ENCODE measurements at regions not wholly inside any gene's neighbourhood (a gene's known extent, or its start where the extent isn't known, plus 50 kb on each side); places are given as distances from the start of the nearest gene placed in this dataset.

DNA sequence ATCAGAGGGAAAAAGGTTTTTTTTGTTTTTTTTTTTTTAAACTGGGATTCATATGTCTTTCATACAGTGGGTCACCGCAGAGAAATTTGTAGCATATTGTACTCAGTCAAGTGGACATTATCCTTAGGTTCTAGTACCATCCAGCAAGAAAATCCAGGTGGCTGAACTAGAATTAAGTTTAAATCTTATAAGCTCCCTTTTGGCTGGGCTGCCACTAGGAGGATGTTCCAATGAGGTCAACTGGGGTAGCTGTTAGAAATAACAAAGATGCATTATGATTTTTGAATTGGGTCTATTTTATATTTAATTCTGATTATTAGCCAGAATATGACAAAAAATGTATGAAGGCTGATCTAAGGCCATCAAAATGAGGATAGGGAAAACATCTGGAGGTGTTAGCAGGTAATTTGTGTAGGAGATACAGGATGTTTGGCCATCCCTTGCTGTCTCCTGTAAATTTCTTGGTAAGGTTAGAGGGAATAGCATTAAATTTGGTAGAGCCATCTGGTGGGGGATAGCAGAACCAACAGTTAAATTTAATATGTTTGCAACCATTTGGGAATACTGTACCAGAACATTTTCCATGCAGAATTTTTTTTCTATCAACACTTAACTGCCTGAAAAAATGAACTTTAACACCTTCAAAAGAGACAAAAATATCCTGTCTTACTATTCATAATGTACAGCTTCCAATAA is 568.5 kb upstream of the B3GALT2 start:
- no peak for DNase-seq (ENCODE audit: extremely low read depth, low read depth)
- TF ChIP-seq, protein P1, sequence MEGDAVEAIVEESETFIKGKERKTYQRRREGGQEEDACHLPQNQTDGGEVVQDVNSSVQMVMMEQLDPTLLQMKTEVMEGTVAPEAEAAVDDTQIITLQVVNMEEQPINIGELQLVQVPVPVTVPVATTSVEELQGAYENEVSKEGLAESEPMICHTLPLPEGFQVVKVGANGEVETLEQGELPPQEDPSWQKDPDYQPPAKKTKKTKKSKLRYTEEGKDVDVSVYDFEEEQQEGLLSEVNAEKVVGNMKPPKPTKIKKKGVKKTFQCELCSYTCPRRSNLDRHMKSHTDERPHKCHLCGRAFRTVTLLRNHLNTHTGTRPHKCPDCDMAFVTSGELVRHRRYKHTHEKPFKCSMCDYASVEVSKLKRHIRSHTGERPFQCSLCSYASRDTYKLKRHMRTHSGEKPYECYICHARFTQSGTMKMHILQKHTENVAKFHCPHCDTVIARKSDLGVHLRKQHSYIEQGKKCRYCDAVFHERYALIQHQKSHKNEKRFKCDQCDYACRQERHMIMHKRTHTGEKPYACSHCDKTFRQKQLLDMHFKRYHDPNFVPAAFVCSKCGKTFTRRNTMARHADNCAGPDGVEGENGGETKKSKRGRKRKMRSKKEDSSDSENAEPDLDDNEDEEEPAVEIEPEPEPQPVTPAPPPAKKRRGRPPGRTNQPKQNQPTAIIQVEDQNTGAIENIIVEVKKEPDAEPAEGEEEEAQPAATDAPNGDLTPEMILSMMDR (IDR thresholded peaks at IDR 0.05; ENCODE audit: low read depth, low read length), result no peak

DNA sequence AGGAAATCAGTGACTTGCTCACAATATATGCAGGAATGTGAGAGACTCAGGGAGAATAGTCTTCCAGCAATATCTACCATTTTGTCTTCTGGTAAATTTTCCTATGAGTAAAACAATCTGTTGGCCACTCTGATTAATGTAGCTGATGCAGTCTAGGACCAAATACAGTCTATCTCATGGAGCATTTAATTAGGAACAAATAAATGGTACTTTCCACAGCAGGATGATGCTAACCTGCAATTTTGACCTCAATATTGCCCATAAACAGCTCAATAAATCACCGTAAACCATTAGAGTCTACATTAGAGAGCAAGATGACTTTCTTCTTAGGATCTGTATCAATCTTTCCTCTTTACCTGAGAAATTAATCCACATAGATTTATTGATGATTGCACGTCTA is 567.7 kb upstream of the B3GALT2 start:
- DNase-seq (ENCODE audit: extremely low read depth, low read depth), result no peak
- TF ChIP-seq, protein P1 (IDR thresholded peaks at IDR 0.05; ENCODE audit: low read depth, low read length), result no peak

DNA sequence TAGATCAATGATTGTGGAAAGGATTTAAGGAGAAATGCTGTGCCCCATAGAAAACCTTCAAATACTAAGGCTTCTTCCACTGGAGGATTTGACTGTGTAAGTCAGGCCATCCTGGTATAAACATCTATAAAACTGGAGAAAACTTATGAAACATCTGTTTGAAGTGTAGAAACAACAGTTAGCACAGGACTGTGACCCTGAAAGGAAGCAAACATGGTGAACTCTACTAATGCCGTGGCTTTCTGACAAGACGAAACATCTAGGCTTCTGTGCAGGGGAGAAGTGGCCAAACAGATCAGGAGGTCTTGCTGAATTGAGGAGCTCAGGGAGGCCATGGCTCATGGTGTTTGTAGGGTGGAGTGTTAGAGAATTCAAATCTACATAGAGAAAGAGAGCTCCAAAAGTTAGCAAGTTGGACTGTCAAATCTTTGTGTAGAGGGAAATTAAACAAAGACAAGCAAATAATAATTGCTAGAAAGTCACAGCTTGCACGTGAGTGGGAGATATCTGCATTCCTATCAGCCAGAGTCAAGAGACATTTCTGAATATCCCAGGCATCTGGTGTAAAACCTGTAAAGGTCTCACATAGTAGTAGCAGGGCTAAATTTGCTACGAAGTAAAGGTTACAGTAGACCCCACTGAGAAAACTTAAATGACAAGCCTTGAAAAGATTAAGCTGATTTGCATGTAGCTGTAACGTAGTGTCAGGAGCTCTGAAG is 566.8 kb upstream of the B3GALT2 start:
- no peak for DNase-seq (ENCODE audit: extremely low read depth, low read depth)
- TF ChIP-seq, protein P1 (IDR thresholded peaks at IDR 0.05; ENCODE audit: low read depth, low read length), result no peak

DNA sequence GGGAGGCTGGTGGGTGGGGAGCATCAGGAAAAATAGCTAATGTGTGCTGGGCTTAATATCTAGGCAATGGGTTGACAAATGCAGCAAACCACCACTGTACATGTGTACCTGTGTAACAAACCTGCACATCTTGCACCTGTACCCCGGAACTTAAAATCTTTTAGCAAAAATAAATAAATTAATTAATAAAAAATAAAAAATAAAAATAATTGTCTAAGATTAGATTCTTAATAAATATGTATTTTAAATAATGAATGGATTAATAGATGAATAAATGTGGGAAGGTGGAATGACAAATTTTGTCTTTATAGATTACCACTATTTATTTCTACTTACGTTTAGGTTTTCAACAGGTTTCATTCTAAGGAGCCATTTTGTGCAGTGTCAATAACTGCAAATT is 563.5 kb upstream of the B3GALT2 start:
- TF ChIP-seq, protein P1 (IDR thresholded peaks at IDR 0.05; ENCODE audit: low read depth, low read length), result no peak
- no peak for DNase-seq (ENCODE audit: extremely low read depth, low read depth)

DNA sequence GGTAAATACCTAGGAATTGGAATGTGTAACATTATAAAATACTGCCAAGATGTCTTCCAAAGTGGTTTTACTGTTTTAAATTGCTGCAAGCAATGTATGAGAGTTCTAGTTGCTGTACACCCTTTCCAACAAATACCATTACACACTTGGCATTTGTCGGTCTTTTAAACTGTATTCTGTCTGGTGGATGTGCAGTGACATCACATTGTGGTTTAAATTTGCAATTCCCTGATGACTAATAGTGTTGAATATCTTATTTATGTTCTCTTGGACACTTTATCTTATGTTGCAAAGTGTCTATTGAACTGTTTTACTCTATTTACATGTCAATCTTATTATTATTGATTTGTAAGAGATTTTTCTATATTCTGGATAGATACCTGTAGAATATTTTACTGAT is 561.2 kb upstream of the B3GALT2 start:
- DNase-seq (ENCODE audit: extremely low read depth, low read depth), result no peak
- TF ChIP-seq, protein P1 (IDR thresholded peaks at IDR 0.05; ENCODE audit: low read depth, low read length), result no peak

DNA sequence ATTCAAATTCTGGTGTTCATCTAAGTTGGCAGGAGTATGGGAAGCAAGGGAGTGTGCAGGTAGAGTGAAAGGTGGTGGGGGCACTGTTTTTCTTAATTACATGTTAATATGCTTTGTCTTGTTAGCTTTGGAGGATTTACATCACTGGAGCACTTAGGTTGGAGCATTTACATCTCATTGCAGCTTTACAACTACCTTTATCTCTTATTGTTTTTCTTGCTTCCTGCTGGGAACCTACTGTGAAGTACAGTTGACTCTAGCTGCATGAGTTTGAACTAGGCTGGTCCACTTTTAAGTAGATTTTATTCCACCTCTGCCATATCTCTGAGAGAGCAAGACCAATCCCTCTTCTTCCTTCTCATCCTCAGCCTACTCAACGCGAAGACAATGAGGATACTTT is 554.8 kb upstream of the B3GALT2 start:
- TF ChIP-seq, protein P1 (IDR thresholded peaks at IDR 0.05; ENCODE audit: low read depth, low read length), result no peak
- no peak for DNase-seq (ENCODE audit: extremely low read depth, low read depth)

DNA sequence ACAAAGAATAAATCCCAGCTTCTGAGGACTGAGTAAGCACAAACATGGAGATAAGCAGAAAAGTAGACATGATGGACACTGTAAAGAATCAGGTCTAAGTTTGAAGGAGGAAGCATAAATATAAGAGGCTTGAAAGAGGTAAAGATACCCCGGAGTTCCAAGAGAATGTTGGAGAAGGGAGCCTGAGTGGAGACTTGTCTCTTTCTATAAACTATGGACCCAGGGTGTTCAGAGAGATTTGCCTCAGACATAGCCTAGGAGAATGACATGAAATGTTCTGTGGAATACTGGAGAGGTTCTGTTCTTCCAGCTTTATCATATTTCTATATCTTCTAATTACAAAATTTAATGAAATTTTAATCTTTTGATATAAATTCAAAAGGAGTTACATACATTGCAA is 554.3 kb upstream of the B3GALT2 start:
- DNase-seq (ENCODE audit: extremely low read depth, low read depth), result no peak
- TF ChIP-seq, protein P1 (IDR thresholded peaks at IDR 0.05; ENCODE audit: low read depth, low read length), result no peak
